HG03159 (cell line): ENCODE measurements at regions not wholly inside any gene's neighbourhood (a gene's known extent, or its start where the extent isn't known, plus 50 kb on each side); places are given as distances from the start of the nearest gene placed in this dataset.

Source experiments
- ATAC-seq: cut with Tn5 transposase; IDR thresholded peaks from one replicate; pipeline ENCODE4 v1.9.1; 2021; ENCODE audit warnings: mild to moderate bottlenecking, moderate library complexity; ENCODE audit not compliant: unreplicated experiment

DNA sequence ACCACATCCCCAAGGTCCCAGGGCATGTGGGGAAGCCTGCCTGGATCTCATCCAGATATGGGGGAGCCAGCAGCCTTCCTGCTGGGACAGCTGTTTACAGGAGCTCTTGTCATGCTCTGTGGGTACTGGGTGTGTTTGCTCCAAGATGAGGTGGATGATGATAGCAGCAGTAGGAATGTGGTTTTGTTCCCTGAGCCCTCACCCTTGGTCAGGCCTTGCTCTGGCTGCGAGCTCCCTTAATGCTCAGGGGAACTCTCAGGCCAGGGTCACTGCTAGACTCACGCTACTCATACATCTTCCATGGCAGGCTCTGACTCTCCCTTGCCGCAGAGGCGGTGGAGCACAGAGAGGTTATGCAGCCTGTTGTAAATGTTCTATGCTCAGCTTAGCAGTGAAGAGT is 990.3 kb downstream of the AACS start:
- no peak for ATAC-seq

DNA sequence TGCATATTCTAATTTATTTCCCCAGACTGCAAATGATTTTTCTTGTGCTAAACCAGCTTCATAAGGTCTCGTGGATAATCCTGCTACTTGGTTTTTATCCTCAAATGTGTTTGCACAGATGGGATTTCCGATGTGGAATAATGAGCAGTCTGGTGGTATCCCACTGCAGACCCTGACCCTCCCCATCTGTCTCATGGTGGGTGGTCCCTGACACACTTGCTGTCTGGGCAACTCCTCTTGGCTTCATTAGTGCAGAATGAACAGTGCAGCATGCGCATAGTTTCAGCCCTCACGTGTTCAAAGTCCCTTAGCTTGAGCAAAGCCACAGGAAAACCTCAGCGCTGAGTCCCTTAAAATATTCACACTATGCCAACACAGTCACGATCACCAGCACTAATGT is 996.5 kb downstream of the AACS start:
- ATAC-seq, result no peak

DNA sequence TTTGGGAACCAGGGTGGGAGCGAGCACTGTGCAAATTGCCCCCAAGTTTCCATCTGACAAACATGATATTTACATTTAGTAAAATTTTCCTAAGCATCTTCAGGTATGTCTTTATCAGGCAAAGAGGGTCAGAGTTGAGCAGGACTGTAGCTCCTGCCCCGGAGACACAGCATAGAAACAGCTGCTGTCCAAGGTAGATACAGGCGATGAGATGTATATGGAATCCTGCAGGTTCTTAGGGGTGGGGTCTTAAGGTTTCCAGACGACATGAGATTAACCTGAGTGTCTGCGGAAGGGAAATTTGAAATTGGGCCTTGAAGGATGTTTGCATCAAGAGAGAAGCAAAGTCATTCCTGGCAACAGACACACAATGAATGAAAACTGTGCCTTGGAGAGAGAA is 998.8 kb downstream of the AACS start:
- no peak for ATAC-seq

DNA sequence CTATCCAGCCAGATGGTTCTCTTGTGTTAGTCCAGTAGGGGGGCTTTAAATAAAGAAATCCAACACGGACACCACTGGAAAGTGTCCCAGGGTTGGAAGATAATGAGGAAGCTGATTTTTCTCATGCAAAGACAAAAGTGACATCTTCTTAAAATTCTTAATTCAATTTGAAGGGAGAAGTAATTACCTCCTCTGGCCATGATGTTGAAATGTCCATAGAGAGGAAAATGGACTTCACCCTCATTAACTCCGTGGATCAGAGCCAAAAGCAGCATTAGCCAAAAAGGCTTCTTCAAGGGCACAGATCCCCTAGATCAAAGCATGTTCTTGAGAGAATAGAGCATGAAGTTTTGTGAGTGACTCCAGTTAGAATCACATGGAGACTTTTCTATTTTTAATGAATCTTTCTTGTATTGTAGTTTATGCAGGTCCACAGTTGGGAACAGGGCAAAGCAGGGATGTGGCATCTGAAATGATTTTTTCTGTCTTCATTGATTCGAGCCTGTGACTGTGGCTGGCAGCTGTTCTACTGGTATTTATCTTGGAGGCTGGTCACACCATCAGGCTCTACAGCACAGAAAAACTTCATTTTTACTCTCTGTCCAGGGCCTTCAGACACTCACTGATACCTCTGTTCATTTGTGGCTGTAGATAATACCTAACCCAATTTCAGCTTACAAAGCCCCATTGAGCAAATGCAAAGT is 1002.5 kb downstream of the AACS start:
- ATAC-seq, result no peak

DNA sequence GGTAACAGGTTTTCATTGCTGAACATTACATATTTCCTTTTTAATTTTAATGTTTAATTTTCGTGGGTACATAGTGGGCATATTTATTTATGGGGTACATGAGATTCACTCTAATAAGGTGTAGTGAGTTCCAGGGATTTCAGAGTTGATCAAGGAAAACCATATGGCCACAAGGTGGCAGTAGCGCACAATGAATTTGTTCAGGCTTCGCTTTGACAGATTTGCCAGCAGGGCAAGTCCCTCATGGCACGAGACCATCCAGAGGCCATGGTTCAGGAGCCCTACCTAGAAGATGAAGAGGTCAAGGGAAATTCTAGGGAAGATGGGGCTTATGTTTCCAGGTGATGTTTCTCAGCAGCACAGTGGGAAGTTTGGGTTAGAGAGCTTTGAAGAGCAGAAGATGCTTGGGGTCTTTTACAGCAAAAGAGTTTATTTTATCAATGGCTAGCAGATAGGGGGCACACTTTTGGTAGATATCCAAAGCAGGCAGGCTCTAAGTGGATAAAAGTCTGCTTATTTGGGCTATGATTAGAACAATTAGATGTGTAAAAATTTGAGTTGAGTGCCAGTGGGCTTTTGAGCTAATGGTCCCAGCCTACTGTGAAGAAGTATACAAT is 1004.4 kb downstream of the AACS start:
- no peak for ATAC-seq

DNA sequence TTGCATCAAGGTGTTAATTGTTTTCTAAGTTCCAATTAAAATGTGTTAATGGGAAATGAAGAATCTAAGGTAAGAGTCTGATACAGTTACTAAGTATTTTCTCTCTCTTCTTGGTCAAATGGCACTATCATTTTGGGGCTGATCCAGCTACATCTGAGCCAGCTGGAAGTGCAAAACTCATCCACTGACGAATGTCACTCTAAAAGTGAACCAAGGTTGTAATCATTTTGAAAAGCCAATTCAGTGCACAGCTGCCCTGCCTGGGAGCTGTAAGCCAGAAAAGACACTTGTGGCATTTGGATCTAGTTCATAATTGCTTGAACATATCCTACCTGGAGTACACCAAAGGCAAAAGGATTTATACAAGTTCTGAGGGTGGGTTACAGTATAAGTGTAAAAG is 1011.3 kb downstream of the AACS start:
- ATAC-seq, result no peak

DNA sequence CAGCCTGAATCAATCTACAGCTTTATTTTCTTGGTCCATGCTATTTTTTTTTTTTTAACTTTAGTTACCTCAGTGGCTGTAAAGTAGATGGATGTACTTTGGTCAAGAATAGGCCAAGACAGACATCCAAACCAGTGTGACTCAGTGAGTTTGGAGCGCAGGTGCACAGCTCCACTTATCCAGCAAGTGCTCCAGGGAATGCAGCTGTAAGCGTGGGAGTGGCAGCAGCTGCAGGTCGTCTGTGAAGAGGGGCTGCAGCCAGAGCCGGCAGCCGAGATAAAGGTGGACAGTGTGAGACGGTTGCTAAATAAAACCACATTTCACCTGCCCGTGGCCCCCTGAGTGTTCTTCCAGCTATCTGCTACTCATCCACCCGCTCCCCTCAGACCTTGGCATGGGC is 1018.7 kb downstream of the AACS start:
- no peak for ATAC-seq

DNA sequence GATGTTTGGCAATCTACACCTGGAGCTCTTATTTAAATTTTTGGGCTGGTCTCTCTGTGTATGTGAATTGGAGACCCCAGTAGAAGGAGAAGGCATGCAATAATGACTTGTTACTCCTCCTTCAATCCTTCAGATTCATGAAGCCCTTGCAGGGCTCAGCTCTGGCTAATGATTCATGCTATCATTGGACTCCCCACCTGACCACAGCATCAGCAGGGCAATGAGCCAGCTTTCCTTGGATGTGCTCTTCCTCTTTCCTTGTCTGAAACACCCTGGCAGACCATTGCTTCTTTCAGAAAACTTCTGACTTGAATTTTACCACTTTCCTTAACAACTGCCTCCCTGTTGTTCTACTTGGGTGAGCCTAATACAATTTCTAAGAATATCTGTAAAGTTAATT is 1019.2 kb downstream of the AACS start:
- no peak for ATAC-seq

DNA sequence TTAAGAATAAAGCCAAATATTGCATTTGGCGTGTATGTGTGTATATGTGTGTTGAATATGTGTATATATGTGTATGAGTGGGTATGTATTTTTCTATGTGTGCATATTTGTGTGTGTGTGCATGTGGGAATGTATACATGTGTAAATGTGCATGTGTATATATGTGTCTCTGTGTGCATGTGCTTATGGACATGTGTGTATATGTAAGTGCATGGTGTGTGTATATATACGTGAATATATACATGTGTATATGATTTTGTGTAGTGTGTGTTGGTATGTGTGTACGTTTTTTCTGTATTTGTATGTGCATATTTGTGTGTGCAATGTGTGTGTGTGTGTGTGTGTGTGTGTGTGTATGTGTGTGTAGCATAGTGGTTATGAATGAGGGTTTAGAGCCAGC is 1021.0 kb downstream of the AACS start:
- ATAC-seq, result no peak

DNA sequence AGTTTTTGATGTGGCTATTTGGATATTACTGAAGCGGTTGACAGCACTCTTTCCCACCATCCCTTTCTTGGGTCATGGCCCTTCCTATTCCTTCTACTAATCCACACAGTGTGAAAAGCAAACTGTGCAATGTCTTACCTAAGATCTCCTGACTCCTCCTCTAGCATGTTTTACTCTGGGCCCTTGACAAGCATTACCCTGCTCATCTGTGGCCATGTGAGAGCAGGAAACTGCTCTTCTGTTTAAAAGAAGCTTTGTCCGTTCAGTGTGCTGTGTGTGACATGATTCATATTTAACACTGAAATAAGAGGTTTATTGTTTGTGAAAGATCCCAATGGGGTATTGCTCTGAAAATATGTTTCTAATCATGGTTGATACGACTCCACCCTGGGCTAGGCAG is 1022.5 kb downstream of the AACS start:
- no peak for ATAC-seq

DNA sequence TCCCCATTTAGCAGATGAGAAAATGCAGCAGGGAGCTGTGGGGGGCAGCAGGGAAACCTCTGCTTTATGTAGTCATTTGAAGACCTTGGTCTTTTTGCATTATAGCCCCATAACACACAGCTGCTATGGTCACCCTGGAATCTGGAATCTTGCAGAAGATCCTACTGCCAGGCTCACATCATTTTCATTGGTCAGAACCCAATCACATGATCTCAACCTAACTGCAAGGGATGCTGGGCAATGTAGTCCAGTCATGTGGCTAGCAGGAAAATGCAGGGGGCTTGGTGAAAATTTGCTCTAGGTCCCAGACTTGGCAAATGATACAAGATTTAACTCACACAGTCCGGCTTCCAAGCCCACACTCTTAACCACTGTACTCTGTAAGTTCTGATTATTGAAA is 1028.7 kb downstream of the AACS start:
- ATAC-seq, result no peak

DNA sequence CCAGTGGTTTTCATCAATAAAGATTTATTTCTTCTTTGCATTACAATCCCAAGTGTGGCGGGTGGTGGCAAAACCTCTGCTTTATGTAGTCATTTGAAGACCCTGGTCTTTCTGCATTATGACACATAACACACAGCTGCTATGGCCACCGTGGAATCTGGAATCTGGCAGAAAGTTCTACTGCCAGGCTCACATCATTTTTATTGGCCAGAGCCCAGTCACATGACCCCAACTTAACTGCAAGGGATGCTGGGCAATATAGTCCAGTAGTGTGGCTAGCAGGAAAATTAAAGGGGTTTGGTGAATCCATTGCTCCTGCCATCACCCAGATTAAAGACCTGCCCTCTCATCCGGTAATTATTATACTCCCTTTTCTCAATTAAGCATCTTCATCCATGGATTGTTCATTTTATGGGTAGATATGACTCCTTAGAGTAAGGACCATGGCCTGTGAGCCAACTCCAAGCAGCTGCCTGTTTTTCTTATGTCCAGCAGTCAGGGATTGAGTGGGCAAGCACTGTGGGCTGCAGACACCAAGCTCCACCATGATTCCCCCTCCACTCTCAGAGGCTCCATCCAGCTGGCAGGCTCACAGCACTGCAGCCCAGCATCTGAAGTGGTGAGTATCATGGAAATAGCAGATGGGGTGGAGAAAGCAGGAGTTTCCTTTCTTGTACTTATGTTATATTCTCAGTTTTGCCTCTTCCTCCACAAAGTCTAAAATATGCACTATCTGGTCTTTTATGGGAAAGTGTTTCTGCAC is 1030.7 kb downstream of the AACS start:
- no peak for ATAC-seq

DNA sequence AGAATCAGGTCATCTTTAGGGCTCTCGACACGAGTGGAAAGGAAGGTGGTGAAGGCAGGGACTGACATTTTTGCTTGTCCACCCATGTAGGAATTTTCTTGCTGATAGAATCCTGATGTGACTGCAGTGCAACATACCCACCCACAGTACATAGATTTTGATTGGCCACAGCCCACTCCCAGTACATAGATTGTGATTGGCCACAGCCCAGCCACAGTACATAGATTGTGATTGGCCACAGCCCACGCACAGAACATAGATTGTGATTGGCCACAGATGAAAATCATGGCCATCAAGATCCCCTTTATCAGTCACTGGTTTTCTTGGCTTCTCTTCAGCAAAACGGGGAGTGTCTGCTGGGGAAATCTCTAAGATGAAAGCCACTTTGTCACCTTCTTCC is 1041.5 kb downstream of the AACS start:
- no peak for ATAC-seq

DNA sequence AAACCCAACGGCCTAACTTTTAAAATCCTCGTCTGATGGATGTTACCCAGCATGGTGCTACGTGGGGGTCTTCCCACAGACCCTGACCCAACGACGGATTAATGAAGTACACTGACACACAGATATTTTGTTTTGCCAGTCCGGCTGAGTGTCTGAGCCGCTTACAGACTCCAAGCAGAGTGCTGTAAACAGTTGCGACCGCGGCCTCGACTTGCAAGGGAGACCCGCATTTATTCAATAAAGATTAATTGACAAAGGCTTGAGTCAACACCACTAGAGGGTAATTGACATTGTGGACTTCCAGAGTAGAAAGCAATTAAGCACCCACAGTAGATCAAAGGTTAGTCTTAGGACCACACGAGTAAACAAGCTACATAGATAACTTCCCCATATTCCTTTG is 1042.4 kb downstream of the AACS start:
- ATAC-seq, result no peak

DNA sequence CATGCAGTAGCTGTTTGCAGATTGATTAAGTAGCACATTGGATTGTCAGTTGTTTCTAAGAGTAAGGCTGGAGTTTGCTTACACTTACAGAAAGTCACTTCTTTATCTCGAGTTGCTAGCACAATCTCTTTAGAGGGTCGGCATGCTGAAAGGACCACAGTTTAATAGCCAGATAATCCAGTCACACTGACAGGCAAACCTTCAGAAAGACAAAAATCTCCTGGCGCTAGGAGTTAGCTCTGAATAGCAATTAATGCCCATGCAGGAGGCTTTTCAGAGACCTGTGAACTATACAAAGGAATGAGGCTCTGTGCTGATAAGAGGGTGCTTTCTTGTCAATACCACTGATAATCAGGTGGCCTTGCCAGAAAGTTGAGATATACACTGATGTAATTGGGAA is 1043.0 kb downstream of the AACS start:
- no peak for ATAC-seq

DNA sequence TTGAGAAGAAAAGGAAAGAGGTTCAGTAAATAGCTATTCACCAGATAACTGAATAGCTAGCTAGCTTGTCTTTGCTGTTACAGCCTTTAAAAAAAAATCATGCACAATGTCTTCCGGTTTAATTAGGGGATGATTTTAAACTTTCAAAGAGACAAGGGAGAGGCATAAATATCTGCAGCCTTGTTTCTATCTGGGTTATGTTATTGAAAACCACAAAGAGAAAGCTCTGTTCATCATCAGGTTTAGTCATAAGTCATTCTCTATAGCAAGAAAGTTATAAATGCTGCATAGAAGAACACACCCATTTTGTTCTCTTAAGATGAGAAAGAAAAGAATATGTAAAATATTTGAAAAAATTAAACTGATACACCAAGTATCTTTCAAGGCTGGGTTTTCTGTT is 1046.9 kb downstream of the AACS start:
- ATAC-seq, result no peak

DNA sequence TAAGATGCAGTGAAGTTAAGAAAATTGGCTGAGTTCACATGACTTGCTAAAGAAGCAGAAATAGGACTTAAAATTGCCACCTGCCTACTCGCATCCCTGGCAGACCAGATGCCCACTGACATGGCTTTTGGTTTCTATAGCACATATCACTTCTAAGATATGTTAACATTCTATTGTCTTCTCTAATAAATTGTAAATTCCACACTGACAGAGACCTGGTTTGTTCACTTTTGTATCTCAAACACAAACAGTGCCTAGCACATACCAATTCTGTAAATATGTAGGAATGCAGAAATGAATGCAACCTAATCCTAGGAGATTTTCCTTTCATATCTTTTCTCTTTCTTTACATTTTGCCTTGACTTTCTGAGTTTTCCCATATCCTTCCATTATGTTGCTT is 1047.6 kb downstream of the AACS start:
- no peak for ATAC-seq

DNA sequence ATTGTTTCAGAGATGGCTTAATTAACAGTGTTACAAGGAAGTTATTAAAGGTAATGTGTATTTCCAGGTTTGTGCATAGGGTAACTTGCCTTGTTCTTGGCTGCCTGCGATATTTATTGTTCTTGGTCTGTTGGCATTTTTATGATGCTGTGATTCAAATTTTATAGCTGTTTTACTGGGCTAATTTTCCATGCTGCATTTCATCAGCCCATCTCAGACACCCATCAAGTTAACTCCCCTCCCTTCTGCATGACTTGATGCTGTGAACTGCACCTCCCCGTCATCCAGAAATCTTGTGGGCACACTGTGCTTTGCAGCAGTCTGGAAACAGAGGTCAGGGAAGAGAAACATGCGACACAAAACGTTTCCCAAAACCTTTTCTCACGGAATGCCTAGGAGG is 1049.2 kb downstream of the AACS start:
- ATAC-seq, result no peak

DNA sequence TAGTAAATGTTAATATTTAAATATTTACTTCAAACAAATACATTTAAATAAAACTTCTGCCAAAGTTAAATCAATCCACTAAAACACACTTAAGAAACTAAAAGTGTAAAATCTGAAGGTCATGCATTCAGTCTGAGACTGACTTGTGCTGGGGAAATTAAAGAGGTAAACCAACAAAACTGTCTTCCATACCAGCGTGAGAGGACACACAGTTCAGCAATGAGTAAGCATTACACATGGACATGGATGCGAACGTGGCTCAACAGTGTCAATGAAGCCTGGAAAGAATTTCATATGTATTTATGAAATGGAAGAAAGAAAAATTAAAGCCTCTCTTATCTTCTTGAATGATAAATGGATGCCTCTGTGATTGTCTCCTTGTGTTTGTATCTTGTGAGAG is 1052.3 kb downstream of the AACS start:
- no peak for ATAC-seq

DNA sequence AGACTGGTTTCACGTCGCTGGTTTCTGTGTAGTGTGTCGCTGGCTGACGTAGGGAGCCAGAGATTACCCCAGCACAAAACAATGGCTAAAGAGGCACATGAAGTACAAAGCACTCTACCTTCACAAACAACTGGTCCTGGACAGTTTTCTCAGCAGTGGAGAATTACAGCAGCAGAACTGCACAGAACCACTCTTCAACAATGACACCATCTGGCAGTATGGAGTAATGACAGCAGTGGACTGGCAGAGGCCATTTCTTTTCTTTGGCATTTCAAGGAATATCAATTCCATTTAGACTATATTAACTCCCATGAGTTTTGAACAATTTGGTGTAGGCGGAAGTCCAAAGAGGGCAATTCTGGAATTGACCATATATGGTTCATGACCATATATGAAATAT is 1074.1 kb downstream of the AACS start:
- no peak for ATAC-seq

DNA sequence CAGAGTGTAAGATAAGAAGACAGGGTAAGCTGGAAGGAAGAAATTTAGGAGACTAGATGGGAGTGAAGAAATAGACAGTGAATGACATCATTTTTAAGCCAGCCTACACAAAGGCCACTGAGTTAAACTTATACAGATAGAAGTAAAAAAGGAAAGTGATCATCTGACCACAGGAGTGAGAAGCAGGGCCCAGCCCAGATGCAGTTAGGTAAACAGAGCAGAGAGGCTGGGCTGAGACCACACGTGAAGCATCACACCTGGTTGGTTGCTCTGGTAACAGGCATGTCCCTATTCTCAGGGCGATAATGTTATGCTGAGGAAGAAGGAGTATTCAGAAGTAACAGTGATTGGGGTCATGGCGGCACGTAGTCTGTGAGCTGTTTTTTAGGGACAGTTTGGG is 1079.4 kb downstream of the AACS start:
- no peak for ATAC-seq

DNA sequence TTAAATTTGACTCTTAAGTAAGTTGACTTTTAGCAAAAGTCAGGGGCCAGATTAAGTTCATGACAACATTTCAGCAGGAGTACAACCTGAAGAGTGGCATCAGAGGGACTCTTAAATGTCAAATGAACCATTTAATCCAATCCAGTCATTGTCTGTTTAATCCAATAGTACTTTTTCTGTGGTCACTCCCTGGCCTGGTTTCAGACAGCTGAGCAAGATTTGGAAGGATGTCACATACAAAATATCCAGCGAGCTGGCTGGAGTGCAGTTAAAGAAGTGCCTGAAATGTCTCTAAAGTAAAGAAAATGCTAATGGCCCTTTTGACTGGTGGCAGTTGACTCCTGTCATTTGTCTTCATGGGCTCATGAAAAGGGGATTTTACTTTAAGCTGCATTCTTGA is 1082.1 kb downstream of the AACS start:
- ATAC-seq, result no peak
